ENCODE measurements at regions not wholly inside any gene's neighbourhood (a gene's known extent, or its start where the extent isn't known, plus 50 kb on each side); places are given as distances from the start of the nearest gene placed in this dataset.

DNA sequence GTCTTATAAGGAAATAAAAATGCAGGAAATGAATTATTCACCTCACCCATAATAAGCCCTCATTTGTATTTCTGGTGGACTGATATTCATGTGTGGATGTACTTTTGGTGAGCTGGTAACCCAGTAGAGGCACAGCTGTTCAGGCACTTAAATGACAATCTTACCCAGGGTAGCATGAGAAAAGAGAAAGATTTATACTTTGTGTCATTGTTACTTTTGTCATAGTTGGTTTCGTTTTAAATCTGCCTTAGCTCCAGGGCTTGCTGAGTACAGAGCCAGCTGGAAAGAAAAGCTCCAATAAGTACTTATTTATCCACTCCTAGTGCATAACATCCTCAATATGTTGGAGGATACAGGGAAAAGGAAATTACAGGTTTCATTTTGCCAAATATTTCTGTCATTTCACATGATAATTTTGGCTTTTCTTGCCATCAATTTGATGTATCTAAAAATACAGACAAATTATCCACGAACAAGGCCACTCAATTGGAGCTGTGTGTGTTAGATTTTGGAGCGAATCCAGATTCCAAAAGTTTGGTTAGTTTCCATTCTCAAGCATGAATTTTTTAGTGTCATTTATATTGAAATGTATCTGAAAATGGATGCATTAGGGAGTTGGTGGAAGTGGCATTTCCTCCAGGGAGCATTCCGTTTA, 1276.1 kb upstream of the FAM98A start:
- WGBS (ENCODE audit: insufficient coverage, insufficient replicate concordance, low lambda C conversion rate, missing lambda C conversion rate), result 0% methylated on average over 4 of the region's 4 CpGs
- no TSS peak for BruUV-seq (replicated peaks)

More for the DNA sequence above, 1276.1 kb upstream of the FAM98A start:
- ChIA-PET CTCF (no interaction called here), RAD21 (ENCODE audit: unreplicated experiment) (no interaction called here), POLR2A (no interaction called here), SMC1A (ENCODE audit: uncharacterized antibody, unreplicated experiment) (no interaction called here)
- Histone ChIP-seq H3K4me1 (ENCODE audit: control insufficient read depth, insufficient read depth, low read length) (no peaks in the 10 kb centered on the region), H3K36me3 (ENCODE audit: control insufficient read depth in 2 of 2, insufficient read depth in 2 of 2, low read length in 1 of 2) (no peaks in the 10 kb centered on the region), H3K9me3 (replicated peaks; ENCODE audit: control insufficient read depth, insufficient read depth, low read length) (no peaks in the 10 kb centered on the region), H3K27ac (ENCODE audit: control insufficient read depth, insufficient read depth) (no peak overlapping the region), H3K4me2 (ENCODE audit: control insufficient read depth, insufficient read depth) (no peak overlapping the region), H3K79me2 (ENCODE audit: control insufficient read depth, insufficient read depth, low read length) (no peaks in the 10 kb centered on the region), H3K27me3 (replicated peaks in 1 of 2; ENCODE audit: control insufficient read depth in 2 of 2, insufficient read depth in 2 of 2, low read length in 1 of 2) (no peaks in the 10 kb centered on the region), H3K9ac (ENCODE audit: control insufficient read depth, insufficient read depth, low read length) (no peak overlapping the region), H2AFZ (ENCODE audit: control insufficient read depth, low read depth, low read length) (no peak overlapping the region), H3K4me3 (no peak overlapping the region), H4K20me1 (ENCODE audit: control insufficient read depth, insufficient read depth) (no peaks in the 10 kb centered on the region)
- in situ Hi-C loops (cut with MboI), result no loop called here
- DNase-seq (ENCODE audit: low read depth, low spot score), result no peak
- TF ChIP-seq ATF7 (IDR thresholded peaks at IDR 0.05; ENCODE audit: low read depth) (no peak), ZNF24 (IDR thresholded peaks at IDR 0.05) (no peak), BCL11A (IDR thresholded peaks at IDR 0.05; ENCODE audit: low read depth, low read length) (no peak), HDGF (IDR thresholded peaks at IDR 0.05) (no peak), RB1 (IDR thresholded peaks at IDR 0.05; ENCODE audit: borderline replicate concordance) (no peak)
- TF ChIP-seq, protein P1, sequence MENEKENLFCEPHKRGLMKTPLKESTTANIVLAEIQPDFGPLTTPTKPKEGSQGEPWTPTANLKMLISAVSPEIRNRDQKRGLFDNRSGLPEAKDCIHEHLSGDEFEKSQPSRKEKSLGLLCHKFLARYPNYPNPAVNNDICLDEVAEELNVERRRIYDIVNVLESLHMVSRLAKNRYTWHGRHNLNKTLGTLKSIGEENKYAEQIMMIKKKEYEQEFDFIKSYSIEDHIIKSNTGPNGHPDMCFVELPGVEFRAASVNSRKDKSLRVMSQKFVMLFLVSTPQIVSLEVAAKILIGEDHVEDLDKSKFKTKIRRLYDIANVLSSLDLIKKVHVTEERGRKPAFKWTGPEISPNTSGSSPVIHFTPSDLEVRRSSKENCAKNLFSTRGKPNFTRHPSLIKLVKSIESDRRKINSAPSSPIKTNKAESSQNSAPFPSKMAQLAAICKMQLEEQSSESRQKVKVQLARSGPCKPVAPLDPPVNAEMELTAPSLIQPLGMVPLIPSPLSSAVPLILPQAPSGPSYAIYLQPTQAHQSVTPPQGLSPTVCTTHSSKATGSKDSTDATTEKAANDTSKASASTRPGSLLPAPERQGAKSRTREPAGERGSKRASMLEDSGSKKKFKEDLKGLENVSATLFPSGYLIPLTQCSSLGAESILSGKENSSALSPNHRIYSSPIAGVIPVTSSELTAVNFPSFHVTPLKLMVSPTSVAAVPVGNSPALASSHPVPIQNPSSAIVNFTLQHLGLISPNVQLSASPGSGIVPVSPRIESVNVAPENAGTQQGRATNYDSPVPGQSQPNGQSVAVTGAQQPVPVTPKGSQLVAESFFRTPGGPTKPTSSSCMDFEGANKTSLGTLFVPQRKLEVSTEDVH (IDR thresholded peaks at IDR 0.05; ENCODE audit: low read depth, partially characterized antibody), result no peak
- TF ChIP-seq, protein P2, sequence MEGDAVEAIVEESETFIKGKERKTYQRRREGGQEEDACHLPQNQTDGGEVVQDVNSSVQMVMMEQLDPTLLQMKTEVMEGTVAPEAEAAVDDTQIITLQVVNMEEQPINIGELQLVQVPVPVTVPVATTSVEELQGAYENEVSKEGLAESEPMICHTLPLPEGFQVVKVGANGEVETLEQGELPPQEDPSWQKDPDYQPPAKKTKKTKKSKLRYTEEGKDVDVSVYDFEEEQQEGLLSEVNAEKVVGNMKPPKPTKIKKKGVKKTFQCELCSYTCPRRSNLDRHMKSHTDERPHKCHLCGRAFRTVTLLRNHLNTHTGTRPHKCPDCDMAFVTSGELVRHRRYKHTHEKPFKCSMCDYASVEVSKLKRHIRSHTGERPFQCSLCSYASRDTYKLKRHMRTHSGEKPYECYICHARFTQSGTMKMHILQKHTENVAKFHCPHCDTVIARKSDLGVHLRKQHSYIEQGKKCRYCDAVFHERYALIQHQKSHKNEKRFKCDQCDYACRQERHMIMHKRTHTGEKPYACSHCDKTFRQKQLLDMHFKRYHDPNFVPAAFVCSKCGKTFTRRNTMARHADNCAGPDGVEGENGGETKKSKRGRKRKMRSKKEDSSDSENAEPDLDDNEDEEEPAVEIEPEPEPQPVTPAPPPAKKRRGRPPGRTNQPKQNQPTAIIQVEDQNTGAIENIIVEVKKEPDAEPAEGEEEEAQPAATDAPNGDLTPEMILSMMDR (IDR thresholded peaks at IDR 0.05 in 2 of 3, conservative IDR thresholded peaks at IDR 0.05 in 1 of 3; ENCODE audit: control insufficient read depth in 2 of 3, extremely low read depth in 1 of 3, insufficient read depth in 1 of 3, low read depth in 3 of 3, low read length in 3 of 3), result no peak
- ATAC-seq, result no peak
- FAIRE-seq, result no peak
- intact Hi-C loops (cut with micrococcal nuclease; ENCODE audit: unreplicated experiment), result no loop called here

All from GM12878 (cell line).